ENCODE measurements at regions not wholly inside any gene's neighbourhood (a gene's known extent, or its start where the extent isn't known, plus 50 kb on each side); places are given as distances from the start of the nearest gene placed in this dataset.
"Not testable (repeated sequence)": the region's sequence is repeated elsewhere in the genome, so short reads cannot be mapped to it uniquely, and the experiment has no call there.

DNA sequence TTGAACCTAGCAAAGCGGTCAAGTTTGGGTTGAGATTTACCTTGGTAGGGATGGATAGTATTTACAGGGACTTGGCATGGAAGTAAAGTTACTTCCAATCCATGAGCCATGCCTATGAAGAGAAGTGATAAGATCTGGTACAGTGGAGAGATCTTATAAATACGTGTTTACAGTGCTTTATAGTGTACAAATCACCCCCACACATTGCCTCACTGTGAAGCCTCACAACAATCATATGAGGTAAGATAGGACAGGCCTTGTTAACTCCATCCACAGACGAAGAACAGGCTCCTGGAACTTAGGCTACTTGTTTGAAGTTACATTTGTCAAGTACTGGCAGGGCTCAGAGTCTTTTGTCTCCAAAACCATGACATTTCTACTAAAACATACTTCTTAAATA lies 159.8 kb downstream of the PLPPR4 start:
- Histone ChIP-seq H3K27ac (no peak overlapping the region), H3K36me3 (no peaks in the 10 kb centered on the region), H3K4me1 (ENCODE audit: control insufficient read depth in 1 of 2, low read depth in 2 of 2) (no peaks in the 10 kb centered on the region), H3K4me3 (no peak overlapping the region), H3K27me3 (replicated peaks; ENCODE audit: insufficient read depth) (no peaks in the 10 kb centered on the region), H3K9me3 (no peaks in the 10 kb centered on the region)
- DNase-seq (ENCODE audit: low spot score), result no peak
- TF ChIP-seq, protein P1, sequence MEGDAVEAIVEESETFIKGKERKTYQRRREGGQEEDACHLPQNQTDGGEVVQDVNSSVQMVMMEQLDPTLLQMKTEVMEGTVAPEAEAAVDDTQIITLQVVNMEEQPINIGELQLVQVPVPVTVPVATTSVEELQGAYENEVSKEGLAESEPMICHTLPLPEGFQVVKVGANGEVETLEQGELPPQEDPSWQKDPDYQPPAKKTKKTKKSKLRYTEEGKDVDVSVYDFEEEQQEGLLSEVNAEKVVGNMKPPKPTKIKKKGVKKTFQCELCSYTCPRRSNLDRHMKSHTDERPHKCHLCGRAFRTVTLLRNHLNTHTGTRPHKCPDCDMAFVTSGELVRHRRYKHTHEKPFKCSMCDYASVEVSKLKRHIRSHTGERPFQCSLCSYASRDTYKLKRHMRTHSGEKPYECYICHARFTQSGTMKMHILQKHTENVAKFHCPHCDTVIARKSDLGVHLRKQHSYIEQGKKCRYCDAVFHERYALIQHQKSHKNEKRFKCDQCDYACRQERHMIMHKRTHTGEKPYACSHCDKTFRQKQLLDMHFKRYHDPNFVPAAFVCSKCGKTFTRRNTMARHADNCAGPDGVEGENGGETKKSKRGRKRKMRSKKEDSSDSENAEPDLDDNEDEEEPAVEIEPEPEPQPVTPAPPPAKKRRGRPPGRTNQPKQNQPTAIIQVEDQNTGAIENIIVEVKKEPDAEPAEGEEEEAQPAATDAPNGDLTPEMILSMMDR (IDR thresholded peaks at IDR 0.05), result no peak
- ATAC-seq (ENCODE audit: insufficient number of reproducible peaks, low FRiP score, low read depth), result no peak

DNA sequence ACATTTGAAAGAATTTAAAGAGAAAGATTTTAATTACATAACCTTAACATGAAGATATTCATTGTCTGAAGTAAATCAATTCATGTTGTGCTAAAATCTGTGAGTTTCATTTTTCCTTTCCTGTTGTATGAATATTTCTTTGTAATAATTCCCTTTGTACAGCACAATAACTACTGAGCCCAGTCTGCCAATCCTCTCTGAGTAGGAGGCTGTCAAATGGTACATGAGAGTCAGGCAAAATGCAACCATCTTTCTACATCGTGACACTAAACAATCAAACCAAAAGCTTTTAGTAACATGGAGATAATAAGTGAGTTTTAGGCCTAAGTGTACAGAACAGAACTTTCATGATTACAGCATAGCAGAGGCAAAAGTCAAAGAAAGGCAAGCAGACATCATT lies 165.5 kb downstream of the PLPPR4 start:
- no peaks in the 10 kb centered on the region for H3K9me3 ChIP-seq
- DNase-seq (ENCODE audit: low spot score) (no peak), ATAC-seq (ENCODE audit: insufficient number of reproducible peaks, low FRiP score, low read depth) (no peak)
- H3K4me1 ChIP-seq (ENCODE audit: control insufficient read depth in 1 of 2, low read depth in 2 of 2), result no peaks in the 10 kb centered on the region
- no peak overlapping the region for H3K27ac ChIP-seq
- TF ChIP-seq, protein P1 (IDR thresholded peaks at IDR 0.05), result no peak
- no peaks in the 10 kb centered on the region for H3K36me3 ChIP-seq
- H3K27me3 ChIP-seq (replicated peaks; ENCODE audit: insufficient read depth), result no peaks in the 10 kb centered on the region
- no peak overlapping the region for H3K4me3 ChIP-seq

DNA sequence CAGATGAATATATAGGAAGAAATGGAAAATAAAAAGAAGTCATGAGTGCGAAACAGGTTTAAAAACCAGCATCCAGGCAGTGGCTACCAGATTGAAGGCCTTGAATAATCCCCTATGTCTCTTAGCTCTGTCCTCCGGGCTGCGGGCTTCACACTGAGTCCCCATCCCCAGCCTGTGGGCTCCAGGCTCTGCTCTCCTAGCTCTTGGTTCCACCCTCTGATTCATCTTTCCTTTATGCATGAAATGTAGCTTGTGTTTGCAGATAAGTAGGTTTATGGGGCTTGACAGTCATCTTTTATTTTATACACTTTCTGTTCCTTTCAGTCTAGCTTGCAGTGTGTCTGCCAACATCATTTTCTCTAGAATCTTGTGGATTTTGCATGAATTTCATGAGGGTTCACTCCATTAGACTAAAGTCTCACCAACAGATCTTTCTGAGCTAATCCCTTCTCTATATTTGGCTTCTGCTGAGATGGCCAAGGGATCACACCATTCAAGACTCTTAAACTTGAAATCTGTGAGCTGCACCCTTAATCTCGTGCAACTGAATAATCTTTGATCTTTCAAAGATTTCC lies 174.5 kb downstream of the PLPPR4 start:
- no peak overlapping the region for H3K4me3 ChIP-seq
- H3K36me3 ChIP-seq, result no peaks in the 10 kb centered on the region
- ATAC-seq (ENCODE audit: insufficient number of reproducible peaks, low FRiP score, low read depth) (no peak), DNase-seq (ENCODE audit: low spot score) (no peak)
- no peaks in the 10 kb centered on the region for H3K4me1 ChIP-seq (ENCODE audit: control insufficient read depth in 1 of 2, low read depth in 2 of 2)
- no peaks in the 10 kb centered on the region for H3K27me3 ChIP-seq (replicated peaks; ENCODE audit: insufficient read depth)
- H3K27ac ChIP-seq, result no peak overlapping the region
- no peaks in the 10 kb centered on the region for H3K9me3 ChIP-seq
- TF ChIP-seq, protein P1 (IDR thresholded peaks at IDR 0.05), result no peak

DNA sequence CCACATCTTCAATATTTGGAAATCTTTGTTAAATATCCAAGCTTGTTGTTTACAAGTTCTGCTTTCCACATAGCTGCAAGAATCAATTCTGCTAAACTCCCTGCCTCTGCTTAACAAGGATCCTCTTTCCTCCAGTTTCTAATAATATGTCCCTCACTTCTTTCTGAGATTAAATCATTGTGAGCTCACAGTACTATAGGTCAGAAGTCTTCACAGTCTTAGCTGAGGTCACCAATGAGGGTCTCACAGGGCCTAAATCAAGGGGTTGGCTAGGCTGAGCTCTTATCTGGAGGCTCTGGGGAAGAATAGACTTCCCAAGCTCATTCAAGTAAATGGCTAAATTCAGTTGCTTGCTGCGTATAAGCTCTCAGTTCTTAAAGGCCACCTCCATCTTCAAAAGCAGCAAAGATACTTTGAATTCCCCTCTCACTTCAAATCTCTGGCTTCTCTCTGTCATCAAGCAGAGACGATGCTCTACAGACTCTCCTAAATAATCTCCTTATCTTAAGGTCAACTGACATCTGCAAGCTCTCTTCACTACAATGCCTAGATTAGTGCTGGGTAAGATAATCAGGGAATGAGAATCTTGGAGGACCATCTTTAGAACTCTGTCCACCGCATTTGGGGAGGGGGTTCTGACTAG lies 175.3 kb downstream of the PLPPR4 start:
- DNase-seq (ENCODE audit: low spot score), result no peak
- Histone ChIP-seq H3K4me1 (ENCODE audit: control insufficient read depth in 1 of 2, low read depth in 2 of 2) (no peaks in the 10 kb centered on the region), H3K36me3 (no peaks in the 10 kb centered on the region), H3K4me3 (no peak overlapping the region), H3K27ac (no peak overlapping the region), H3K9me3 (no peaks in the 10 kb centered on the region), H3K27me3 (replicated peaks; ENCODE audit: insufficient read depth) (no peaks in the 10 kb centered on the region)
- TF ChIP-seq, protein P1 (IDR thresholded peaks at IDR 0.05), result no peak
- ATAC-seq (ENCODE audit: insufficient number of reproducible peaks, low FRiP score, low read depth), result no peak

DNA sequence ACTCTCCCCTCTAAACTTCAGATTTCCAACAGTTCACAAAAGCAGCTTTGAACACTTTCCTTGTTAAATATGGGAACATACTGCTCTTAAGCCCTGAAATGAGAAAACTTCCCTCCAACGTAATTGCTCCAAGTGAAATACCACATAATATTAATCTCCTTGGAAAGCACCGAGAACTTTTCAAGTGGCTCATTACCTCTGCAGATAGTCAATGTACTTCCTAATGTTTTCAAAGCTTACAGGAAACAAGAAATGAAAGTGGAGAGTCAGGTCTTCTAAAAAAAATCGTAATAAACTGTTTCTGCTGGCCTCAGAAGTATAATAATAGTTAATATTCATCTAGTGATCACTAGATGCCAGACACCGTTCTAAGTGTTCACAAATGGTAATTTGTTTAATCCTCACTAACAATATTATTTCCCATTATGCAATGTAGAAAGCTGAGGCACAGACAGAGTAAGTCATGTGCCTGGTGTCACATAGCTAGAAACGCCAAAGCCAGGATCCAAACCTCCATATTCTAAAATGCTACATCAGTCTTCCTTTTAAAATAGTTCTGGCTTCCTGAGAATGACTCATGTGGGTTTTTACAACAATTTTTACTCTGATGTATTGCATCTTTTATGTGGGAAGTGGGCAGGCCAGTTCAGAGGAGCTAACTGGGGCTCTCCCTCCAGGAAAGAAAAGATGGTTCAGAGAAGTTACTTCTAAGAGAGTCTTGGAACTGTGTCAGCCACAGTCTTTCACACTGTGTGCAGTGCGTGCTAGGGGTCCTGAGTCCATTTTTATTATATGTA lies 177.2 kb downstream of the PLPPR4 start:
- Histone ChIP-seq H3K4me3 (no peak overlapping the region), H3K9me3 (no peaks in the 10 kb centered on the region), H3K27me3 (replicated peaks; ENCODE audit: insufficient read depth) (no peaks in the 10 kb centered on the region), H3K36me3 (no peaks in the 10 kb centered on the region), H3K4me1 (ENCODE audit: control insufficient read depth in 1 of 2, low read depth in 2 of 2) (no peaks in the 10 kb centered on the region), H3K27ac (no peak overlapping the region)
- TF ChIP-seq, protein P1 (IDR thresholded peaks at IDR 0.05), result no peak
- ATAC-seq (ENCODE audit: insufficient number of reproducible peaks, low FRiP score, low read depth), result no peak
- no peak for DNase-seq (ENCODE audit: low spot score)

DNA sequence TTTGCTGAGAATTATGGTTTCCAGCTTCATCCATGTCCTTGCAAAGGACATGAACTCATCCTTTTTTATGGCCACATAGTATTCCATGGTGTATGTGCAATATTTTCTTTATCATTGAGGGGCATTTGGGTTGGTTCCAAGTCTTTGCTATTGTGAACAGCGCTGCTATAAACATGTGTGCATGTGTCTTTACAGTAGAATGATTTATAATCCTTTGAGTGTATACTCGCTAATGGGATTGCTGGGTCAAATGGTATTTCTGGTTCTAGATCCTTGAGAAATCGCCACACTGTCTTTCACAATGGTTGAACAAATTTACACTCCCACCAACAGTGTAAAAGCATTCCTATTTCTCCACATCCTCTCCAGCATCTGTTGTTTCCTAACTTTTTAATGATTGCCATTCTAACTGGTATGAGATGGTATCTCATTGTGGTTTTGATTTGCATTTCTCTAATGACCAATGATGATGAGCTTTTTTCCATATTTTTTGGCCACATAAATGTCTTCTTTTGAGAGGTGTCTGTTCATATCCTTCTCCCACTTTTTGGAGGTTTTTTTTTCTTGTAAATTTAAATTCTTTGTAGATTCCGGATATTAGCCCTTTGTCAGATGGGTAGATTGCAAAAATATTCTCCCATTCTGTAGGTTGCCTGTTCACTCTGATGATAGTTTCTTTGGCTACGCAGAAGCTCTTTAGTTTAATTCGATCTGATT lies 180.1 kb downstream of the PLPPR4 start:
- not testable (repeated sequence) for H3K36me3 ChIP-seq; ATAC-seq (ENCODE audit: insufficient number of reproducible peaks, low FRiP score, low read depth); DNase-seq (ENCODE audit: low spot score)

More for the DNA sequence above, 180.1 kb downstream of the PLPPR4 start:
- H3K4me1 ChIP-seq (ENCODE audit: control insufficient read depth in 1 of 2, low read depth in 2 of 2); H3K9me3 ChIP-seq; H3K4me3 ChIP-seq; H3K27me3 ChIP-seq (replicated peaks; ENCODE audit: insufficient read depth); H3K27ac ChIP-seq: not testable (repeated sequence)

Data from thoracic aorta (tissue), 2 donors.